VCaP (cell line): ENCODE measurements at regions not wholly inside any gene's neighbourhood (a gene's known extent, or its start where the extent isn't known, plus 50 kb on each side); places are given as distances from the start of the nearest gene placed in this dataset.

Source experiments
- H3K27ac ChIP-seq: fragments of 450-650 bp; 2 replicates; pipeline ENCODE4 v1.5.1; 2017
- CTCF ChIP-seq: fragments of 450-650 bp; conservative IDR thresholded peaks from 2 replicates; pipeline ENCODE4 v1.5.1; 2017; ENCODE audit warnings: mild to moderate bottlenecking, moderate library complexity

GRCh38 chr20:63132131-63132714 is 83.7 kb downstream of the YTHDF1 start:
- no peak overlapping the region for H3K27ac ChIP-seq
- no peak for TF ChIP-seq CTCF

- H3K27ac ChIP-seq: no peak overlapping the region
- no peak for TF ChIP-seq CTCF
Observed at GRCh38 chr20:63130658-63131577, 85.0 kb downstream of the YTHDF1 start.

GRCh38 chr20:63129991-63130657 is 85.8 kb downstream of the YTHDF1 start:
- TF ChIP-seq CTCF: no peak
- H3K27ac ChIP-seq: no peak overlapping the region

- no peak for TF ChIP-seq CTCF
- no peak overlapping the region for H3K27ac ChIP-seq
Observed at GRCh38 chr20:63129376-63129965, 86.5 kb downstream of the YTHDF1 start.

GRCh38 chr20:63128956-63129355 is 87.0 kb downstream of the YTHDF1 start:
- no peak for TF ChIP-seq CTCF

GRCh38 chr20:63128367-63128766 is 87.6 kb downstream of the YTHDF1 start:
- TF ChIP-seq CTCF: no peak
- H3K27ac ChIP-seq: no peak overlapping the region

More at GRCh38 chr20:63128956-63129355, 87.0 kb downstream of the YTHDF1 start:
- H3K27ac ChIP-seq: no peak overlapping the region
